Renal cortex interstitium (tissue), 11 donors: ENCODE measurements at regions not wholly inside any gene's neighbourhood (a gene's known extent, or its start where the extent isn't known, plus 50 kb on each side); places are given as distances from the start of the nearest gene placed in this dataset.

Experiments used
- DNase-seq, 11 donors: peaks; one replicate each; pipeline ENCODE4 v3.0.0-alpha.2; 2013; ENCODE audit warnings: low read depth in 9 of 11, low spot score in 4 of 11; ENCODE audit errors: extremely low read depth in 1 of 11

- no peak for DNase-seq
These were observed 166.4 kb upstream of the ROPN1 start for GRCh38 chr3:124158168-124158881.

GRCh38 chr3:124161448-124161847 lies 169.5 kb upstream of the ROPN1 start:
- no peak for DNase-seq

GRCh38 chr3:124163689-124164088 lies 171.8 kb upstream of the ROPN1 start:
- DNase-seq = no peak

- no peak for DNase-seq
These were observed 176.3 kb upstream of the ROPN1 start for GRCh38 chr3:124168271-124168670.

GRCh38 chr3:124172283-124172682 lies 180.4 kb upstream of the ROPN1 start:
- no peak for DNase-seq

GRCh38 chr3:124172816-124173215 lies 180.9 kb upstream of the ROPN1 start:
- DNase-seq = peak in 3 of 11 donors; percentile 22 to 25 (median 25)

- peak in 5 of 11 donors; percentile 13 to 48 (median 30) for DNase-seq
These were observed 182.6 kb upstream of the ROPN1 start for GRCh38 chr3:124174476-124174875.

- no peak for DNase-seq
These were observed 183.3 kb upstream of the ROPN1 start for GRCh38 chr3:124174910-124175874.

GRCh38 chr3:124177071-124177470 lies 185.1 kb upstream of the ROPN1 start:
- no peak for DNase-seq

- no peak for DNase-seq
These were observed 186.6 kb upstream of the ROPN1 start for GRCh38 chr3:124178531-124178930.

- DNase-seq = no peak
These were observed 208.5 kb upstream of the ROPN1 start for GRCh38 chr3:124200407-124200806.

GRCh38 chr3:124201226-124201625 lies 209.3 kb upstream of the ROPN1 start:
- no peak for DNase-seq

GRCh38 chr3:124201786-124202185 lies 209.9 kb upstream of the ROPN1 start:
- DNase-seq = no peak

- no peak for DNase-seq
These were observed 210.8 kb upstream of the ROPN1 start for GRCh38 chr3:124202754-124203153.

GRCh38 chr3:124203292-124203691 lies 211.4 kb upstream of the ROPN1 start:
- DNase-seq = no peak

- no peak for DNase-seq
These were observed 214.5 kb upstream of the ROPN1 start for GRCh38 chr3:124206225-124207055.

- DNase-seq = no peak
These were observed 215.2 kb upstream of the ROPN1 start for GRCh38 chr3:124207077-124207476.

GRCh38 chr3:124207873-124208485 lies 216.1 kb upstream of the ROPN1 start:
- DNase-seq = peak in 2 of 11 donors; percentile 8 to 12

- no peak for DNase-seq
These were observed 217.5 kb upstream of the ROPN1 start for GRCh38 chr3:124209426-124209825.
